ENCODE measurements at regions not wholly inside any gene's neighbourhood (a gene's known extent, or its start where the extent isn't known, plus 50 kb on each side); places are given as distances from the start of the nearest gene placed in this dataset.
A peak's percentile ranks its signal among the peaks of the same experiment; 100 is the strongest.

- Mint-ChIP-seq H3K27me3 (peaks cover 18% of the 10 kb centered on the region), H3K4me1 (no peaks in the 10 kb centered on the region), H3K9me3 (no peaks in the 10 kb centered on the region), H3K27ac (ENCODE audit: low read depth) (no peak overlapping the region), H3K36me3 (ENCODE audit: insufficient read depth) (no peaks in the 10 kb centered on the region), H3K4me3 (no peak overlapping the region)
- DNase-seq (ENCODE audit: low spot score in 2 of 2), result no peak
- ATAC-seq (replicated peaks; ENCODE audit: extremely low read depth, poor library complexity, severe bottlenecking), result no peak
Observed at GRCh38 chr1:47701283-47701682, 263.4 kb downstream of the FOXD2 start.

GRCh38 chr1:47701741-47702515, 264.1 kb downstream of the FOXD2 start:
- Mint-ChIP-seq H3K9me3 (no peaks in the 10 kb centered on the region), H3K4me3 (no peak overlapping the region), H3K27me3 (peaks cover 23% of the 10 kb centered on the region), H3K4me1 (no peaks in the 10 kb centered on the region), H3K36me3 (ENCODE audit: insufficient read depth) (no peaks in the 10 kb centered on the region), H3K27ac (ENCODE audit: low read depth) (no peak overlapping the region)
- ATAC-seq (replicated peaks; ENCODE audit: extremely low read depth, poor library complexity, severe bottlenecking) (no peak), DNase-seq (ENCODE audit: low spot score in 2 of 2) (no peak)

GRCh38 chr1:47703156-47703825, 265.4 kb downstream of the FOXD2 start:
- H3K4me1 Mint-ChIP-seq, result no peaks in the 10 kb centered on the region
- H3K36me3 Mint-ChIP-seq (ENCODE audit: insufficient read depth), result no peaks in the 10 kb centered on the region
- ATAC-seq (replicated peaks; ENCODE audit: extremely low read depth, poor library complexity, severe bottlenecking), result no peak
- peaks cover 37% of the 10 kb centered on the region for H3K27me3 Mint-ChIP-seq
- H3K27ac Mint-ChIP-seq (ENCODE audit: low read depth), result no peak overlapping the region
- no peak overlapping the region for H3K4me3 Mint-ChIP-seq
- DNase-seq (ENCODE audit: low spot score in 2 of 2), result no peak
- H3K9me3 Mint-ChIP-seq, result no peaks in the 10 kb centered on the region

GRCh38 chr1:47703981-47704596, 266.2 kb downstream of the FOXD2 start:
- Mint-ChIP-seq H3K27me3 (peaks cover 45% of the 10 kb centered on the region), H3K36me3 (ENCODE audit: insufficient read depth) (no peaks in the 10 kb centered on the region), H3K4me1 (no peaks in the 10 kb centered on the region), H3K27ac (ENCODE audit: low read depth) (no peak overlapping the region), H3K4me3 (no peak overlapping the region), H3K9me3 (no peaks in the 10 kb centered on the region)
- ATAC-seq (replicated peaks; ENCODE audit: extremely low read depth, poor library complexity, severe bottlenecking) (no peak), DNase-seq (ENCODE audit: low spot score in 2 of 2) (no peak)

GRCh38 chr1:47705517-47706130, 267.8 kb downstream of the FOXD2 start:
- Mint-ChIP-seq H3K4me1 (peaks cover 4% of the 10 kb centered on the region), H3K9me3 (no peaks in the 10 kb centered on the region)

GRCh38 chr1:47707503-47707902, 269.7 kb downstream of the FOXD2 start:
- Mint-ChIP-seq H3K4me3 (no peak overlapping the region), H3K36me3 (ENCODE audit: insufficient read depth) (peaks cover 1% of the 10 kb centered on the region), H3K4me1 (peaks cover 5% of the 10 kb centered on the region), H3K27me3 (peaks cover 73% of the 10 kb centered on the region), H3K9me3 (no peaks in the 10 kb centered on the region), H3K27ac (ENCODE audit: low read depth) (no peak overlapping the region)
- ATAC-seq (replicated peaks; ENCODE audit: extremely low read depth, poor library complexity, severe bottlenecking), result no peak
- no peak for DNase-seq (ENCODE audit: low spot score in 2 of 2)

More at GRCh38 chr1:47705517-47706130, 267.8 kb downstream of the FOXD2 start:
- DNase-seq (ENCODE audit: low spot score in 2 of 2) (no peak), ATAC-seq (replicated peaks; ENCODE audit: extremely low read depth, poor library complexity, severe bottlenecking) (no peak)
- Mint-ChIP-seq H3K4me3 (no peak overlapping the region), H3K27ac (ENCODE audit: low read depth) (no peak overlapping the region), H3K27me3 (peaks cover 55% of the 10 kb centered on the region), H3K36me3 (ENCODE audit: insufficient read depth) (no peaks in the 10 kb centered on the region)

- H3K9me3 Mint-ChIP-seq, result no peaks in the 10 kb centered on the region
- H3K4me3 Mint-ChIP-seq, result peak overlapping the region; percentile 59
- peaks cover 79% of the 10 kb centered on the region for H3K27me3 Mint-ChIP-seq
- H3K27ac Mint-ChIP-seq (ENCODE audit: low read depth), result no peak overlapping the region
- DNase-seq (ENCODE audit: low spot score in 2 of 2) (no peak), ATAC-seq (replicated peaks; ENCODE audit: extremely low read depth, poor library complexity, severe bottlenecking) (no peak)
- H3K4me1 Mint-ChIP-seq, result peaks cover 5% of the 10 kb centered on the region
- H3K36me3 Mint-ChIP-seq (ENCODE audit: insufficient read depth), result peaks cover 1% of the 10 kb centered on the region
Observed at GRCh38 chr1:47708019-47708535, 270.2 kb downstream of the FOXD2 start.

- no peaks in the 10 kb centered on the region for H3K9me3 Mint-ChIP-seq
- H3K27me3 Mint-ChIP-seq, result peaks cover 85% of the 10 kb centered on the region
- H3K36me3 Mint-ChIP-seq (ENCODE audit: insufficient read depth), result peaks cover 1% of the 10 kb centered on the region
- no peak overlapping the region for H3K27ac Mint-ChIP-seq (ENCODE audit: low read depth)
- peaks cover 5% of the 10 kb centered on the region for H3K4me1 Mint-ChIP-seq
- ATAC-seq (replicated peaks; ENCODE audit: extremely low read depth, poor library complexity, severe bottlenecking) (no peak), DNase-seq (ENCODE audit: low spot score in 2 of 2) (no peak)
- no peak overlapping the region for H3K4me3 Mint-ChIP-seq
Observed at GRCh38 chr1:47708658-47709018, 270.8 kb downstream of the FOXD2 start.

GRCh38 chr1:47709019-47709871, 271.4 kb downstream of the FOXD2 start:
- Mint-ChIP-seq H3K27ac (ENCODE audit: low read depth) (no peak overlapping the region), H3K36me3 (ENCODE audit: insufficient read depth) (peaks cover 1% of the 10 kb centered on the region), H3K9me3 (no peaks in the 10 kb centered on the region), H3K4me3 (peak overlapping the region; percentile 18), H3K27me3 (peaks cover 91% of the 10 kb centered on the region), H3K4me1 (peaks cover 5% of the 10 kb centered on the region)
- no peak for ATAC-seq (replicated peaks; ENCODE audit: extremely low read depth, poor library complexity, severe bottlenecking)
- no peak for DNase-seq (ENCODE audit: low spot score in 2 of 2)

GRCh38 chr1:47709872-47710231, 272.0 kb downstream of the FOXD2 start:
- peaks cover 5% of the 10 kb centered on the region for H3K4me1 Mint-ChIP-seq
- H3K4me3 Mint-ChIP-seq, result peak overlapping the region; percentile 18
- no peaks in the 10 kb centered on the region for H3K9me3 Mint-ChIP-seq
- no peak overlapping the region for H3K27ac Mint-ChIP-seq (ENCODE audit: low read depth)
- H3K36me3 Mint-ChIP-seq (ENCODE audit: insufficient read depth), result peaks cover 1% of the 10 kb centered on the region
- ATAC-seq (replicated peaks; ENCODE audit: extremely low read depth, poor library complexity, severe bottlenecking) (no peak), DNase-seq (ENCODE audit: low spot score in 2 of 2) (no peak)
- H3K27me3 Mint-ChIP-seq, result peaks cover 90% of the 10 kb centered on the region

- peaks cover 90% of the 10 kb centered on the region for H3K27me3 Mint-ChIP-seq
- no peak overlapping the region for H3K27ac Mint-ChIP-seq (ENCODE audit: low read depth)
- peaks cover 5% of the 10 kb centered on the region for H3K4me1 Mint-ChIP-seq
- peak overlapping the region; percentile 18 for H3K4me3 Mint-ChIP-seq
- H3K36me3 Mint-ChIP-seq (ENCODE audit: insufficient read depth), result peaks cover 1% of the 10 kb centered on the region
- ATAC-seq (replicated peaks; ENCODE audit: extremely low read depth, poor library complexity, severe bottlenecking) (no peak), DNase-seq (ENCODE audit: low spot score in 2 of 2) (peak; percentile 42 to 56)
- H3K9me3 Mint-ChIP-seq, result no peaks in the 10 kb centered on the region
Observed at GRCh38 chr1:47710329-47711071, 272.7 kb downstream of the FOXD2 start.
